ENCODE measurements at regions not wholly inside any gene's neighbourhood (a gene's known extent, or its start where the extent isn't known, plus 50 kb on each side); places are given as distances from the start of the nearest gene placed in this dataset.

DNA sequence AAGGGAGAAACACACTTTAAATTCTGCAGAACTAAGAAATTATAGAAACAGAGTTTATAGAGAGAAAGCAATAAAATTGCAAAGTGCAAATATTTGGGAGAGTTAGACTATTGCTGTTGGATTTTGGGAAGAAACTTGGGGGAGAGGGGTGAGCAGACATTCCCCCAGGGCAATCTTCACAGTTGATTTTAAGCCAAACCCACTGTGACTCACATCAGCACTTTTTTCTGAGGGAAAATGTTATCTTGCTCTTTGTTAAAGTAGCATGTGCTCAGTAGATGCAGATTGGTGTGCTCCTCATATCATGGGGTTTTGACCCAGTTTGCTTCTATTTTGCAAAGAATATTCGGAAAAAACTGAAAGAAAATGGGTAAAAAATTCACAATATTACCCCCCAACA is 367.6 kb downstream of the CDH11 start:
- no peak for TF ChIP-seq SMC3 (conservative IDR thresholded peaks at IDR 0.05; ENCODE audit: poor library complexity)
- TF ChIP-seq RAD21 (conservative IDR thresholded peaks at IDR 0.05): no peak
- TF ChIP-seq EZH2 (IDR thresholded peaks at IDR 0.05; ENCODE audit: borderline replicate concordance, insufficient read depth, low read length, poor library complexity, severe bottlenecking): no peak
